Smooth muscle cell (in vitro differentiated cells): ENCODE measurements at regions not wholly inside any gene's neighbourhood (a gene's known extent, or its start where the extent isn't known, plus 50 kb on each side); places are given as distances from the start of the nearest gene placed in this dataset.

Source experiments
- DNase-seq: peaks from one replicate; lab custom pipeline; 2025; ENCODE audit not compliant: unreplicated experiment; lab: John Stamatoyannopoulos, UW
- H2AFZ ChIP-seq: fragments of 200-600 bp; sonication (generic); 2 replicates; pipeline ENCODE4 v1.6.0; 2016; ENCODE audit warnings: antibody characterized with exemption, low read depth, mild to moderate bottlenecking
- H3F3A ChIP-seq: fragments of 200-600 bp; sonication (generic); 2 replicates; pipeline ENCODE4 v1.6.0; 2017; ENCODE audit warnings: antibody characterized with exemption, low read depth
- H3K27ac ChIP-seq: fragments of 200-600 bp; sonication (generic); 2 replicates; pipeline ENCODE4 v1.5.1; 2016; ENCODE audit warnings: low read depth, mild to moderate bottlenecking
- H3K27me3 ChIP-seq: fragments of 200-600 bp; sonication (generic); 2 replicates; pipeline ENCODE4 v1.6.1; 2016; ENCODE audit warnings: low read depth, mild to moderate bottlenecking
- H3K36me3 ChIP-seq: fragments of 200-600 bp; sonication (generic); 2 replicates; pipeline ENCODE4 v1.5.1; 2016; ENCODE audit warnings: low read depth
- H3K4me1 ChIP-seq: fragments of 200-600 bp; sonication (generic); 2 replicates; pipeline ENCODE4 v1.5.1; 2016; ENCODE audit warnings: low read depth
- H3K4me2 ChIP-seq: fragments of 200-600 bp; sonication (generic); 2 replicates; pipeline ENCODE4 v1.6.0; 2016; ENCODE audit warnings: mild to moderate bottlenecking
- H3K4me3 ChIP-seq: fragments of 200-600 bp; sonication (generic); 2 replicates; pipeline ENCODE4 v1.5.1; 2016; ENCODE audit warnings: mild to moderate bottlenecking
- H3K79me2 ChIP-seq: fragments of 200-600 bp; sonication (generic); 2 replicates; pipeline ENCODE4 v1.6.0; 2016; ENCODE audit warnings: low read depth, mild to moderate bottlenecking
- H3K9ac ChIP-seq: fragments of 200-600 bp; sonication (generic); 2 replicates; pipeline ENCODE4 v1.6.0; 2016; ENCODE audit warnings: low read depth
- H3K9me3 ChIP-seq: fragments of 200-600 bp; sonication (generic); replicated peaks from 2 replicates; pipeline ENCODE4 v1.5.1; 2016; ENCODE audit warnings: low read depth
- H4K20me1 ChIP-seq: fragments of 200-600 bp; sonication (generic); 2 replicates; pipeline ENCODE4 v1.6.0; 2016; ENCODE audit warnings: low read depth
- WGBS: methylation state at CpG from one replicate; pipeline ENCODE4 v1.1.7; 2016; ENCODE audit warnings: low lambda C conversion rate; 5-methylcytosine and 5-hydroxymethylcytosine counted together
- TF ChIP-seq, protein P1 (sequence below): fragments of 200-600 bp; sonication (generic); IDR thresholded peaks from 2 replicates; pipeline ENCODE4 v1.5.1; 2017; ENCODE audit warnings: borderline replicate concordance, mild to moderate bottlenecking, antibody characterized with exemption; ENCODE audit not compliant: insufficient read depth, poor library complexity, severe bottlenecking

- no peaks in the 10 kb centered on the region for H3K9me3 ChIP-seq
- no peaks in the 10 kb centered on the region for H3F3A ChIP-seq
- TF ChIP-seq, protein P1, sequence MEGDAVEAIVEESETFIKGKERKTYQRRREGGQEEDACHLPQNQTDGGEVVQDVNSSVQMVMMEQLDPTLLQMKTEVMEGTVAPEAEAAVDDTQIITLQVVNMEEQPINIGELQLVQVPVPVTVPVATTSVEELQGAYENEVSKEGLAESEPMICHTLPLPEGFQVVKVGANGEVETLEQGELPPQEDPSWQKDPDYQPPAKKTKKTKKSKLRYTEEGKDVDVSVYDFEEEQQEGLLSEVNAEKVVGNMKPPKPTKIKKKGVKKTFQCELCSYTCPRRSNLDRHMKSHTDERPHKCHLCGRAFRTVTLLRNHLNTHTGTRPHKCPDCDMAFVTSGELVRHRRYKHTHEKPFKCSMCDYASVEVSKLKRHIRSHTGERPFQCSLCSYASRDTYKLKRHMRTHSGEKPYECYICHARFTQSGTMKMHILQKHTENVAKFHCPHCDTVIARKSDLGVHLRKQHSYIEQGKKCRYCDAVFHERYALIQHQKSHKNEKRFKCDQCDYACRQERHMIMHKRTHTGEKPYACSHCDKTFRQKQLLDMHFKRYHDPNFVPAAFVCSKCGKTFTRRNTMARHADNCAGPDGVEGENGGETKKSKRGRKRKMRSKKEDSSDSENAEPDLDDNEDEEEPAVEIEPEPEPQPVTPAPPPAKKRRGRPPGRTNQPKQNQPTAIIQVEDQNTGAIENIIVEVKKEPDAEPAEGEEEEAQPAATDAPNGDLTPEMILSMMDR = no peak
- H3K4me3 ChIP-seq = no peak overlapping the region
- no peak for DNase-seq
- no peaks in the 10 kb centered on the region for H3K27me3 ChIP-seq
- H3K79me2 ChIP-seq = no peaks in the 10 kb centered on the region
- peaks cover 22% of the 10 kb centered on the region for H3K4me1 ChIP-seq
- H3K36me3 ChIP-seq = no peaks in the 10 kb centered on the region
- H3K9ac ChIP-seq = peak overlapping the region; percentile 30
- no peaks in the 10 kb centered on the region for H4K20me1 ChIP-seq
- H3K27ac ChIP-seq = peak overlapping the region; percentile 85
- H3K4me2 ChIP-seq = peak overlapping the region; percentile 55
- no peak overlapping the region for H2AFZ ChIP-seq
- 33% methylated on average over 2 of the region's 2 CpGs for WGBS
Measured at GRCh38 chr5:52710972-52711596, 76.6 kb upstream of the ITGA1 start.

- Histone ChIP-seq H2AFZ (no peak overlapping the region), H3K79me2 (no peaks in the 10 kb centered on the region), H4K20me1 (no peaks in the 10 kb centered on the region), H3K4me2 (no peak overlapping the region), H3K9ac (no peak overlapping the region), H3K4me3 (no peak overlapping the region), H3K27ac (peak overlapping the region; percentile 85), H3K27me3 (no peaks in the 10 kb centered on the region), H3K4me1 (peaks cover 22% of the 10 kb centered on the region), H3F3A (no peaks in the 10 kb centered on the region), H3K9me3 (no peaks in the 10 kb centered on the region), H3K36me3 (no peaks in the 10 kb centered on the region)
- no peak for DNase-seq
- TF ChIP-seq, protein P1 = no peak
- 90% methylated on average over 2 of the region's 2 CpGs for WGBS
Measured at GRCh38 chr5:52712354-52712753, 75.4 kb upstream of the ITGA1 start.

GRCh38 chr5:52725065-52725746 lies 62.5 kb upstream of the ITGA1 start:
- no peaks in the 10 kb centered on the region for H3K36me3 ChIP-seq
- H2AFZ ChIP-seq = peak overlapping the region; percentile 7
- no peaks in the 10 kb centered on the region for H3K79me2 ChIP-seq
- H3K4me3 ChIP-seq = no peak overlapping the region
- WGBS = 61% methylated on average over 6 of the region's 6 CpGs
- no peaks in the 10 kb centered on the region for H4K20me1 ChIP-seq
- DNase-seq = no peak
- no peaks in the 10 kb centered on the region for H3K27me3 ChIP-seq
- H3K9me3 ChIP-seq = no peaks in the 10 kb centered on the region
- H3K27ac ChIP-seq = peak overlapping the region; percentile 11
- TF ChIP-seq, protein P1 = no peak
- H3K4me1 ChIP-seq = peaks cover 15% of the 10 kb centered on the region
- H3F3A ChIP-seq = peaks cover 16% of the 10 kb centered on the region
- peak overlapping the region; percentile 18 for H3K4me2 ChIP-seq
- H3K9ac ChIP-seq = no peak overlapping the region
